ENCODE measurements at regions not wholly inside any gene's neighbourhood (a gene's known extent, or its start where the extent isn't known, plus 50 kb on each side); places are given as distances from the start of the nearest gene placed in this dataset.

DNA sequence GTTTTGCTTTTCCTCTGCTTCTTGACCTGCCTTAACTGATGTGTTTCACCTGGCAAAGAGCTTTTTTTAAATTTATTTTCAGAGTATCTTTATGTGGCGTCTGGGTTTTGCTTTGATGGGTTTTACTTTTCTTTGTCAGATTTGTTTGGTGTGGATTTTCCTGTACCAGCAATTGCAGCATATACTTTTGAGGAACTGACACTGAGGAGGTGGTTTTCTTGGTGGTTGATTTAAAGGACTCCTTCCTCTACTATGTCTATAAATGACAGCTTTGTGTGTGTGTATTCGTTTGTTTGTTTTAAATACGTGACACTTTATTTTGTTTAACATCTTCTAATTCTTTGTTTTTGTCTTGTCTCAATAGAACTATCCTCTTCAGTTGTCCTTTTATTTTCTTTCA lies 1071.9 kb upstream of the ARRDC3 start:
- Histone ChIP-seq H4K20me1 (ENCODE audit: insufficient read depth) (no peaks in the 10 kb centered on the region), H3K4me3 (ENCODE audit: low read length) (no peak overlapping the region), H2AFZ (ENCODE audit: low read depth, low read length) (no peak overlapping the region), H3K36me3 (ENCODE audit: insufficient read depth, low read length) (no peaks in the 10 kb centered on the region), H3K27ac (ENCODE audit: low read length) (no peak overlapping the region), H3K9ac (ENCODE audit: low read length) (no peak overlapping the region), H3F3A (ENCODE audit: insufficient read depth, low read length, poor library complexity, severe bottlenecking) (no peaks in the 10 kb centered on the region), H3K9me2 (ENCODE audit: insufficient read depth, low read length) (no peaks in the 10 kb centered on the region), H3K4me2 (ENCODE audit: low read length) (no peak overlapping the region), H3K27me3 (ENCODE audit: insufficient read depth, low read depth, low read length) (no peaks in the 10 kb centered on the region), H3K79me2 (replicated peaks; ENCODE audit: insufficient read depth, low read length) (no peaks in the 10 kb centered on the region), H3K9me3 (ENCODE audit: low read length) (no peaks in the 10 kb centered on the region)
- TF ChIP-seq SMC3 (conservative IDR thresholded peaks at IDR 0.05; ENCODE audit: poor library complexity): no peak
- TF ChIP-seq EZH2 (IDR thresholded peaks at IDR 0.05; ENCODE audit: borderline replicate concordance, insufficient read depth, low read length, poor library complexity, severe bottlenecking): no peak
- TF ChIP-seq, protein P1, sequence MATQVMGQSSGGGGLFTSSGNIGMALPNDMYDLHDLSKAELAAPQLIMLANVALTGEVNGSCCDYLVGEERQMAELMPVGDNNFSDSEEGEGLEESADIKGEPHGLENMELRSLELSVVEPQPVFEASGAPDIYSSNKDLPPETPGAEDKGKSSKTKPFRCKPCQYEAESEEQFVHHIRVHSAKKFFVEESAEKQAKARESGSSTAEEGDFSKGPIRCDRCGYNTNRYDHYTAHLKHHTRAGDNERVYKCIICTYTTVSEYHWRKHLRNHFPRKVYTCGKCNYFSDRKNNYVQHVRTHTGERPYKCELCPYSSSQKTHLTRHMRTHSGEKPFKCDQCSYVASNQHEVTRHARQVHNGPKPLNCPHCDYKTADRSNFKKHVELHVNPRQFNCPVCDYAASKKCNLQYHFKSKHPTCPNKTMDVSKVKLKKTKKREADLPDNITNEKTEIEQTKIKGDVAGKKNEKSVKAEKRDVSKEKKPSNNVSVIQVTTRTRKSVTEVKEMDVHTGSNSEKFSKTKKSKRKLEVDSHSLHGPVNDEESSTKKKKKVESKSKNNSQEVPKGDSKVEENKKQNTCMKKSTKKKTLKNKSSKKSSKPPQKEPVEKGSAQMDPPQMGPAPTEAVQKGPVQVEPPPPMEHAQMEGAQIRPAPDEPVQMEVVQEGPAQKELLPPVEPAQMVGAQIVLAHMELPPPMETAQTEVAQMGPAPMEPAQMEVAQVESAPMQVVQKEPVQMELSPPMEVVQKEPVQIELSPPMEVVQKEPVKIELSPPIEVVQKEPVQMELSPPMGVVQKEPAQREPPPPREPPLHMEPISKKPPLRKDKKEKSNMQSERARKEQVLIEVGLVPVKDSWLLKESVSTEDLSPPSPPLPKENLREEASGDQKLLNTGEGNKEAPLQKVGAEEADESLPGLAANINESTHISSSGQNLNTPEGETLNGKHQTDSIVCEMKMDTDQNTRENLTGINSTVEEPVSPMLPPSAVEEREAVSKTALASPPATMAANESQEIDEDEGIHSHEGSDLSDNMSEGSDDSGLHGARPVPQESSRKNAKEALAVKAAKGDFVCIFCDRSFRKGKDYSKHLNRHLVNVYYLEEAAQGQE (IDR thresholded peaks at IDR 0.05; ENCODE audit: borderline replicate concordance): no peak
- TF ChIP-seq, protein P2, sequence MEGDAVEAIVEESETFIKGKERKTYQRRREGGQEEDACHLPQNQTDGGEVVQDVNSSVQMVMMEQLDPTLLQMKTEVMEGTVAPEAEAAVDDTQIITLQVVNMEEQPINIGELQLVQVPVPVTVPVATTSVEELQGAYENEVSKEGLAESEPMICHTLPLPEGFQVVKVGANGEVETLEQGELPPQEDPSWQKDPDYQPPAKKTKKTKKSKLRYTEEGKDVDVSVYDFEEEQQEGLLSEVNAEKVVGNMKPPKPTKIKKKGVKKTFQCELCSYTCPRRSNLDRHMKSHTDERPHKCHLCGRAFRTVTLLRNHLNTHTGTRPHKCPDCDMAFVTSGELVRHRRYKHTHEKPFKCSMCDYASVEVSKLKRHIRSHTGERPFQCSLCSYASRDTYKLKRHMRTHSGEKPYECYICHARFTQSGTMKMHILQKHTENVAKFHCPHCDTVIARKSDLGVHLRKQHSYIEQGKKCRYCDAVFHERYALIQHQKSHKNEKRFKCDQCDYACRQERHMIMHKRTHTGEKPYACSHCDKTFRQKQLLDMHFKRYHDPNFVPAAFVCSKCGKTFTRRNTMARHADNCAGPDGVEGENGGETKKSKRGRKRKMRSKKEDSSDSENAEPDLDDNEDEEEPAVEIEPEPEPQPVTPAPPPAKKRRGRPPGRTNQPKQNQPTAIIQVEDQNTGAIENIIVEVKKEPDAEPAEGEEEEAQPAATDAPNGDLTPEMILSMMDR (IDR thresholded peaks at IDR 0.05; ENCODE audit: poor library complexity, severe bottlenecking): no peak
- no peak for TF ChIP-seq TAF1 (IDR thresholded peaks at IDR 0.05; ENCODE audit: low read depth)
- no peak for TF ChIP-seq MXI1 (conservative IDR thresholded peaks at IDR 0.05; ENCODE audit: poor library complexity, severe bottlenecking)
- no peak for TF ChIP-seq RAD21 (conservative IDR thresholded peaks at IDR 0.05)

DNA sequence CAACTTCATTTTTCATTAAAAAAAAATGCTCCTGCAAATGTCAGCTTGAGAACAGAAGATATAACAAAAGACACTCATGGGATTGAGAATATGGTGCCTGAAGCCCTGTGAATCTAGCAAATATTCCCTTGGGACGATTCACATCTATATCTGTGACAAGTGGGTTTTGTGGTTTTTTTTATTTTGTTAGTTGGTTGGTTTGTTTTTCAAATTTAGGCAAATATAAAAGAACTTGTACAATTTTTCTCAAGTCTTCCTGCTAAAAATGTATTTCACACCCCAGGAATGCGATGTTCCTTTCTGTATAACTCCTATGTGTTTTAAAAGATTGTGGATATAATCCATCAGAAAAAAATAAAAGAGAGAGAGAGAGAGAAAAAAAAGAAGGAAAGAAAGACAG lies 1061.8 kb upstream of the ARRDC3 start:
- no peak overlapping the region for H3K4me3 ChIP-seq (ENCODE audit: low read length)
- H3F3A ChIP-seq (ENCODE audit: insufficient read depth, low read length, poor library complexity, severe bottlenecking): no peaks in the 10 kb centered on the region
- no peak overlapping the region for H2AFZ ChIP-seq (ENCODE audit: low read depth, low read length)
- H3K27me3 ChIP-seq (ENCODE audit: insufficient read depth, low read depth, low read length): no peaks in the 10 kb centered on the region
- H3K4me2 ChIP-seq (ENCODE audit: low read length): no peak overlapping the region
- H3K79me2 ChIP-seq (replicated peaks; ENCODE audit: insufficient read depth, low read length): no peaks in the 10 kb centered on the region
- no peak overlapping the region for H3K9ac ChIP-seq (ENCODE audit: low read length)
- H4K20me1 ChIP-seq (ENCODE audit: insufficient read depth): no peaks in the 10 kb centered on the region
- H3K27ac ChIP-seq (ENCODE audit: low read length): no peak overlapping the region
- no peak for TF ChIP-seq POLR2AphosphoS5 (IDR thresholded peaks at IDR 0.05)
- TF ChIP-seq EZH2 (IDR thresholded peaks at IDR 0.05; ENCODE audit: borderline replicate concordance, insufficient read depth, low read length, poor library complexity, severe bottlenecking): no peak
- TF ChIP-seq MXI1 (conservative IDR thresholded peaks at IDR 0.05; ENCODE audit: poor library complexity, severe bottlenecking): no peak
- TF ChIP-seq EP300 (conservative IDR thresholded peaks at IDR 0.05; ENCODE audit: poor library complexity, severe bottlenecking): no peak
- no peaks in the 10 kb centered on the region for H3K9me2 ChIP-seq (ENCODE audit: insufficient read depth, low read length)
- no peaks in the 10 kb centered on the region for H3K36me3 ChIP-seq (ENCODE audit: insufficient read depth, low read length)
- H3K9me3 ChIP-seq (ENCODE audit: low read length): no peaks in the 10 kb centered on the region

DNA sequence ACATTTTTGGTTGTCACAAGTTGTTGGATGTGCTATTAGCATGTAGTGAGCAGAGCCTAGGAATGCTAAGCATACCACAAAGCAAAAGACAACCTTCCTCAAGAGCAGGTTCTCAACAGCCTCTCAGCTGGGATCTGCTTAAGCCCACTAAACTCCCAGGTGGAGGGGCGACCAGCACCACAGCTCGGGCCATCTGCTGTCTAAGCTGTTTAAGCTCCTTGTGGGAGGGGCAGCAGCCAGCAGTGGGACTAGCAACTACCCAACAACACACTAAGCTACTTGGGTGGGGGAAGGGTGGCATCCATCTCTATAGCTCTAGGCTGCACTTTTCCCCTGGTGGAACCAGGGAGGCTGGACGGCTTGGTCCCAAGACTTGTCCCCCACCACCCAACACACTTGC lies 1052.7 kb upstream of the ARRDC3 start:
- TF ChIP-seq, protein P2 (IDR thresholded peaks at IDR 0.05; ENCODE audit: poor library complexity, severe bottlenecking): no peak
- TF ChIP-seq EZH2 (IDR thresholded peaks at IDR 0.05; ENCODE audit: borderline replicate concordance, insufficient read depth, low read length, poor library complexity, severe bottlenecking): no peak
- TF ChIP-seq SMC3 (conservative IDR thresholded peaks at IDR 0.05; ENCODE audit: poor library complexity): no peak
- Histone ChIP-seq H3K9ac (ENCODE audit: low read length) (no peak overlapping the region), H3K9me2 (ENCODE audit: insufficient read depth, low read length) (no peaks in the 10 kb centered on the region), H3K4me2 (ENCODE audit: low read length) (no peak overlapping the region), H3K9me3 (ENCODE audit: low read length) (no peaks in the 10 kb centered on the region), H3K79me2 (replicated peaks; ENCODE audit: insufficient read depth, low read length) (no peaks in the 10 kb centered on the region), H4K20me1 (ENCODE audit: insufficient read depth) (no peaks in the 10 kb centered on the region), H3K27me3 (ENCODE audit: insufficient read depth, low read depth, low read length) (peaks cover 9% of the 10 kb centered on the region), H2AFZ (ENCODE audit: low read depth, low read length) (no peak overlapping the region), H3K27ac (ENCODE audit: low read length) (no peak overlapping the region), H3K36me3 (ENCODE audit: insufficient read depth, low read length) (no peaks in the 10 kb centered on the region), H3K4me3 (ENCODE audit: low read length) (no peak overlapping the region), H3F3A (ENCODE audit: insufficient read depth, low read length, poor library complexity, severe bottlenecking) (no peaks in the 10 kb centered on the region)
